HCT116 (cell line): ENCODE measurements at regions not wholly inside any gene's neighbourhood (a gene's known extent, or its start where the extent isn't known, plus 50 kb on each side); places are given as distances from the start of the nearest gene placed in this dataset.

ENCODE experiments used
- ATAC-seq: fragments of 200-7000 bp; cut with Tn5 transposase; 2 replicates; pipeline ENCODE4 v1.9.1; 2020; ENCODE audit warnings: mild to moderate bottlenecking, moderate library complexity
- BruUV-seq: library from RNA; stranded (reverse); fragments of 400-500 nt; replicated peaks from 2 replicates; lab custom pipeline; 2021; lab: Mats Ljungman, UMichigan
- CTCF ChIA-PET: fragments of 300-600 bp; sonication (Branson Sonifier 250); formaldehyde crosslinking; loops from one replicate; lab custom pipeline; 2021; ENCODE audit warnings: antibody characterized with exemption; lab: Charles Lee
- POLR2A ChIA-PET: fragments of 300-600, 350-600 bp; sonication (Branson Sonifier 250); formaldehyde crosslinking; loops from one replicate; lab custom pipeline; 2021; ENCODE audit warnings: antibody characterized with exemption; lab: Charles Lee
- RAD21 ChIA-PET, 2 experiments: fragments of 300-600 bp; sonication (Branson Sonifier 250); formaldehyde crosslinking; loops; one replicate each; lab custom pipeline; 2023; ENCODE audit warnings: low total read pairs in 2 of 2; ENCODE audit not compliant: uncharacterized antibody in 2 of 2, unreplicated experiment in 2 of 2, low non-redundant PET in 1 of 2; lab: Charles Lee
- DNase-seq: peaks from one replicate; pipeline ENCODE4 v3.0.0-alpha.2; 2010; ENCODE audit warnings: low read depth, low spot score
- H2AFZ ChIP-seq: fragments of 200-600 bp; shearing (Covaris generic), sonication (generic); 2 replicates; pipeline ENCODE4 v1.6.1; 2017; ENCODE audit warnings: low read depth, mixed run types, mixed read lengths, antibody characterized with exemption, low read length; ENCODE audit not compliant: poor library complexity, severe bottlenecking
- H3K27ac ChIP-seq: 2 replicates; pipeline ENCODE4 v1.5.1; 2012; ENCODE audit warnings: low read depth, low read length
- H3K27me3 ChIP-seq: fragments of 200-600 bp; sonication (generic); 2 replicates; pipeline ENCODE4 v1.6.1; 2016; ENCODE audit warnings: mixed run types, low read length, mixed read lengths; ENCODE audit not compliant: insufficient read depth
- H3K36me3 ChIP-seq, 2 experiments: fragments of 200-500 bp in 1 of 2; fragments of 200-600 bp in 1 of 2; sonication (Bioruptor generic) in 1 of 2; sonication (generic) in 1 of 2; 2 replicates each; pipeline versions ENCODE4 v1.5.1 to v1.6.1; 2014 to 2016; ENCODE audit warnings: low read length in 2 of 2, inconsistent platforms in 1 of 2, mixed read lengths in 1 of 2, mixed run types in 1 of 2; ENCODE audit not compliant: insufficient read depth in 2 of 2, control insufficient read depth in 1 of 2
- H3K4me1 ChIP-seq, 2 experiments: fragments of 200-600 bp in 1 of 2; sonication (generic) in 1 of 2; 2 replicates each; pipeline versions ENCODE4 v1.5.1 to v1.6.1; 2012 to 2017; ENCODE audit warnings: low read length in 2 of 2, inconsistent platforms in 1 of 2, mild to moderate bottlenecking in 1 of 2, mixed read lengths in 1 of 2, mixed run types in 1 of 2, moderate library complexity in 1 of 2; ENCODE audit not compliant: insufficient read depth in 2 of 2, control insufficient read depth in 1 of 2
- H3K4me2 ChIP-seq: fragments of 200-600 bp; sonication (generic); 2 replicates; pipeline ENCODE4 v1.6.1; 2017; ENCODE audit warnings: mixed run types, low read length, mixed read lengths
- H3K4me3 ChIP-seq, 2 experiments: fragments of 200-600 bp in 1 of 2; sonication (generic) in 1 of 2; replicated peaks in 1 of 2; 2 replicates each; pipeline ENCODE4 v1.5.1; 2011 to 2016; ENCODE audit warnings: low read length in 2 of 2, control low read depth in 1 of 2, low read depth in 1 of 2, mild to moderate bottlenecking in 1 of 2, mixed read lengths in 1 of 2, mixed run types in 1 of 2
- H3K79me2 ChIP-seq: fragments of 200-600 bp; sonication (generic); 2 replicates; pipeline ENCODE4 v1.6.1; 2017; ENCODE audit warnings: mild to moderate bottlenecking, mixed run types, low read length, moderate library complexity, mixed read lengths; ENCODE audit not compliant: insufficient read depth
- H3K9ac ChIP-seq: fragments of 200-600 bp; sonication (generic); 2 replicates; pipeline ENCODE4 v1.6.1; 2016; ENCODE audit warnings: low read length, mixed read lengths
- H3K9me2 ChIP-seq: fragments of 200-600 bp; sonication (generic), shearing (Covaris generic); 2 replicates; pipeline ENCODE4 v1.6.1; 2017; ENCODE audit warnings: mixed run types, mild to moderate bottlenecking, moderate library complexity; ENCODE audit not compliant: insufficient read depth
- H3K9me3 ChIP-seq, 2 experiments: fragments of 200-500 bp in 1 of 2; fragments of 200-600 bp in 1 of 2; sonication (Bioruptor generic) in 1 of 2; sonication (generic) in 1 of 2; 2 replicates each; pipeline ENCODE4 v1.6.1; 2014 to 2017; ENCODE audit warnings: low read length in 2 of 2, mixed read lengths in 2 of 2, inconsistent platforms in 1 of 2, low read depth in 1 of 2, mild to moderate bottlenecking in 1 of 2, mixed run types in 1 of 2, moderate library complexity in 1 of 2; ENCODE audit not compliant: control insufficient read depth in 1 of 2, insufficient read depth in 1 of 2
- H4K20me1 ChIP-seq: fragments of 200-600 bp; sonication (generic), shearing (Covaris generic); 2 replicates; pipeline ENCODE4 v1.6.1; 2017; ENCODE audit warnings: mixed run types, mild to moderate bottlenecking, moderate library complexity; ENCODE audit not compliant: insufficient read depth
- ATF3 ChIP-seq: IDR thresholded peaks from 2 replicates; pipeline ENCODE4 v1.6.1; 2012
- CTCF ChIP-seq, 3 experiments: fragments of 200-600 bp in 1 of 3; sonication (generic) in 1 of 3; IDR thresholded peaks in 2 of 3; conservative IDR thresholded peaks in 1 of 3; 2 replicates each; pipeline ENCODE4 v1.5.1; 2012 to 2017; ENCODE audit warnings: low read depth in 2 of 3, low read length in 2 of 3, antibody characterized with exemption in 1 of 3, borderline replicate concordance in 1 of 3, control low read depth in 1 of 3, mild to moderate bottlenecking in 1 of 3, mixed read lengths in 1 of 3, mixed run types in 1 of 3, moderate library complexity in 1 of 3; ENCODE audit not compliant: insufficient read depth in 1 of 3
- ELF1 ChIP-seq: IDR thresholded peaks from 2 replicates; pipeline ENCODE4 v1.6.1; 2012; ENCODE audit warnings: low read depth, borderline replicate concordance
- EZH2 ChIP-seq: fragments of 200-600 bp; sonication (generic); IDR thresholded peaks from 2 replicates; pipeline ENCODE4 v1.6.1; 2017; ENCODE audit warnings: antibody characterized with exemption, mixed run types
- EZH2phosphoT487 ChIP-seq: fragments of 200-600 bp; IDR thresholded peaks from 2 replicates; pipeline ENCODE4 v1.6.1; 2018; ENCODE audit warnings: antibody characterized with exemption, borderline replicate concordance
- POLR2A ChIP-seq: IDR thresholded peaks from 2 replicates; pipeline ENCODE4 v1.7.0; 2011; ENCODE audit warnings: borderline replicate concordance; ENCODE audit not compliant: insufficient read depth, insufficient read length; ENCODE audit errors: extremely low read depth
- TCF7L2 ChIP-seq: IDR thresholded peaks from 2 replicates; pipeline ENCODE4 v1.7.0; 2011; ENCODE audit warnings: borderline replicate concordance, inconsistent platforms; ENCODE audit not compliant: insufficient read depth, insufficient read length; ENCODE audit errors: extremely low read depth
- YY1 ChIP-seq: IDR thresholded peaks from 2 replicates; pipeline ENCODE4 v1.6.1; 2011; ENCODE audit warnings: low read length, low read depth, moderate library complexity, mild to moderate bottlenecking; ENCODE audit not compliant: insufficient replicate concordance; ENCODE audit errors: extremely low read depth
- ZBTB33 ChIP-seq: IDR thresholded peaks from 2 replicates; pipeline ENCODE4 v1.6.1; 2011; ENCODE audit warnings: mild to moderate bottlenecking, low read length, moderate library complexity; ENCODE audit not compliant: insufficient replicate concordance; ENCODE audit errors: extremely low read depth
- ZFX ChIP-seq: fragments of 450-650 bp; IDR thresholded peaks from 2 replicates; pipeline ENCODE4 v1.6.1; 2017
- intact Hi-C: fragments of 100-400 bp; cut with micrococcal nuclease; formaldehyde crosslinking; loops from 2 replicates; pipeline ENCODE4 v1.10.0; 2022

GRCh38 chr19:30846102-30846501 is 473.9 kb downstream of the ZNF536 start (continued):
- no peak for TF ChIP-seq ATF3
- no peak for TF ChIP-seq ELF1
- no peak for TF ChIP-seq ZFX
- TF ChIP-seq EZH2phosphoT487, result no peak
- TF ChIP-seq, all 23 proteins: peak for 0

GRCh38 chr19:30842926-30843325 is 470.7 kb downstream of the ZNF536 start:
- Histone ChIP-seq H3K27ac (no peak overlapping the region), H3K9me3 (peaks cover 0 to 19% of the 10 kb centered on the region in 2 experiments; a peak in 2 of 4 replicates), H3K4me2 (no peak overlapping the region), H3K9me2 (no peaks in the 10 kb centered on the region), H3K4me1 (no peaks in the 10 kb centered on the region), H3K4me3 (no peak overlapping the region), H3K36me3 (no peaks in the 10 kb centered on the region), H2AFZ (no peak overlapping the region), H3K79me2 (no peaks in the 10 kb centered on the region), H4K20me1 (no peaks in the 10 kb centered on the region), H3K9ac (no peak overlapping the region), H3K27me3 (no peaks in the 10 kb centered on the region)
- BruUV-seq, result no TSS peak
- TF ChIP-seq EZH2 (no peak), POLR2A (no peak), TCF7L2 (no peak), ZBTB33 (no peak), EZH2phosphoT487 (no peak), CTCF (IDR thresholded peaks at IDR 0.05 in 2 of 3, conservative IDR thresholded peaks at IDR 0.05 in 1 of 3; ENCODE audit: borderline replicate concordance in 1 of 3, insufficient read depth in 1 of 3, low read depth in 2 of 3, low read length in 2 of 3) (no peak), YY1 (no peak)
- DNase-seq (no peak), ATAC-seq (no peak)
- POLR2A ChIA-PET, result no interaction called here
- RAD21 ChIA-PET, result no interaction called here
- intact Hi-C loops, result no loop called here
- CTCF ChIA-PET, result no interaction called here
